ENCODE measurements at regions not wholly inside any gene's neighbourhood (a gene's known extent, or its start where the extent isn't known, plus 50 kb on each side); places are given as distances from the start of the nearest gene placed in this dataset.

DNA sequence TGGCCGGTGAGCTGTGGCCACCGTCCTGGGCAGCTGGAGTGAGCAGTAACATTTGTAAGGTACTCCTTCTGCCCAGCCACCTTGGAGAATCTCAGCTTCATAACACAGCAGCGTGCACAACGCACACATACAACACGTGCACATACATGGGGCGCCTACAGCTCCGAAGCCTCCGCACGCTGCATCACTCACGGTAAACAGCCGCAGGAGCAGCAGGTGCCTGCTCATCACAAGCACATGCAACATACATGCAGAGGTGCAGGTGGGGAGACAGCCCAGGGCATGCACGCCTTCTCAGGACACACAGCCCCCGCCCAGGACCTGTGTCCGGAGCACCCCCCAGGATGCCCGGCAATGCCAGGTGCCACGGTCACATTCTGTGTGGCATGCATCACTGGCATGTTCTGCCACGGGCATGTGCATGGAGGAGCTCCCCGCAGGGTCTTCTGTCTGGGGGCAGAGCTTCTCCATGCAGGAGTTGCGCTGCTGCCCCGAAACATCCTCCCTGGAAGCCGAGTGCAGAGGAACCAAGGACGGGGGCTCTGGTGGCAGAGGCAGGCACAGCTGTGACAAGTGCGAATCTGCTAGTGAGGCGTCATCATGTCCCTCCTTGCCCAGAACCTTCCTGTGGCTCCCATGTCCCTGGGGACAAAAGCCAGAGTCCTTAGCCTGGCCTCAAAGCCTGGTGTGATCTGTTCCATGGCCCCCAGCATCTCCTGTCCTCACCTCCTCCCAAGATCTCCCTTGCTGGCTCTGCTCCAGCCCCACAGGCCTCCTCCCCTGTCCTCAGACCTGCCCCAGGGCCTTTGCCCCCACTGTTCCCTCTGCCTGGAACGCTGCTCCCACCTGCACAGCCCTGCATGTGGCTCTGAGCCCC, 184.0 kb upstream of the GSE1 start:
- H3K4me3 ChIP-seq (ENCODE audit: low read length, poor library complexity, severe bottlenecking) = no peak overlapping the region
- H3K79me2 ChIP-seq (ENCODE audit: insufficient read depth, low read length) = no peaks in the 10 kb centered on the region
- no peak overlapping the region for H2AFZ ChIP-seq (ENCODE audit: low read length)
- H3F3A ChIP-seq (ENCODE audit: low read depth) = no peaks in the 10 kb centered on the region
- H3K9me2 ChIP-seq (replicated peaks; ENCODE audit: low read depth, low read length) = no peaks in the 10 kb centered on the region
- no peak for TF ChIP-seq EZH2phosphoT487 (IDR thresholded peaks at IDR 0.05; ENCODE audit: borderline replicate concordance)
- TF ChIP-seq, protein P1, sequence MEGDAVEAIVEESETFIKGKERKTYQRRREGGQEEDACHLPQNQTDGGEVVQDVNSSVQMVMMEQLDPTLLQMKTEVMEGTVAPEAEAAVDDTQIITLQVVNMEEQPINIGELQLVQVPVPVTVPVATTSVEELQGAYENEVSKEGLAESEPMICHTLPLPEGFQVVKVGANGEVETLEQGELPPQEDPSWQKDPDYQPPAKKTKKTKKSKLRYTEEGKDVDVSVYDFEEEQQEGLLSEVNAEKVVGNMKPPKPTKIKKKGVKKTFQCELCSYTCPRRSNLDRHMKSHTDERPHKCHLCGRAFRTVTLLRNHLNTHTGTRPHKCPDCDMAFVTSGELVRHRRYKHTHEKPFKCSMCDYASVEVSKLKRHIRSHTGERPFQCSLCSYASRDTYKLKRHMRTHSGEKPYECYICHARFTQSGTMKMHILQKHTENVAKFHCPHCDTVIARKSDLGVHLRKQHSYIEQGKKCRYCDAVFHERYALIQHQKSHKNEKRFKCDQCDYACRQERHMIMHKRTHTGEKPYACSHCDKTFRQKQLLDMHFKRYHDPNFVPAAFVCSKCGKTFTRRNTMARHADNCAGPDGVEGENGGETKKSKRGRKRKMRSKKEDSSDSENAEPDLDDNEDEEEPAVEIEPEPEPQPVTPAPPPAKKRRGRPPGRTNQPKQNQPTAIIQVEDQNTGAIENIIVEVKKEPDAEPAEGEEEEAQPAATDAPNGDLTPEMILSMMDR (conservative IDR thresholded peaks at IDR 0.05; ENCODE audit: low read length) = no peak
- H3K9me3 ChIP-seq (ENCODE audit: insufficient read depth, low read depth, low read length) = no peaks in the 10 kb centered on the region
- H3K4me1 ChIP-seq (ENCODE audit: insufficient read depth, low read length, poor library complexity, severe bottlenecking) = no peaks in the 10 kb centered on the region
- no peaks in the 10 kb centered on the region for H3K36me3 ChIP-seq (ENCODE audit: insufficient read depth, low read length)
- H3K27me3 ChIP-seq (ENCODE audit: insufficient read depth, low read length, poor library complexity, severe bottlenecking) = no peaks in the 10 kb centered on the region
- no peak overlapping the region for H3K4me2 ChIP-seq (ENCODE audit: low read depth, low read length, poor library complexity, severe bottlenecking)
- no peaks in the 10 kb centered on the region for H4K20me1 ChIP-seq (ENCODE audit: insufficient read depth, low read length, poor library complexity, severe bottlenecking)
- H3K9ac ChIP-seq (ENCODE audit: low read depth, low read length, poor library complexity, severe bottlenecking) = no peak overlapping the region

DNA sequence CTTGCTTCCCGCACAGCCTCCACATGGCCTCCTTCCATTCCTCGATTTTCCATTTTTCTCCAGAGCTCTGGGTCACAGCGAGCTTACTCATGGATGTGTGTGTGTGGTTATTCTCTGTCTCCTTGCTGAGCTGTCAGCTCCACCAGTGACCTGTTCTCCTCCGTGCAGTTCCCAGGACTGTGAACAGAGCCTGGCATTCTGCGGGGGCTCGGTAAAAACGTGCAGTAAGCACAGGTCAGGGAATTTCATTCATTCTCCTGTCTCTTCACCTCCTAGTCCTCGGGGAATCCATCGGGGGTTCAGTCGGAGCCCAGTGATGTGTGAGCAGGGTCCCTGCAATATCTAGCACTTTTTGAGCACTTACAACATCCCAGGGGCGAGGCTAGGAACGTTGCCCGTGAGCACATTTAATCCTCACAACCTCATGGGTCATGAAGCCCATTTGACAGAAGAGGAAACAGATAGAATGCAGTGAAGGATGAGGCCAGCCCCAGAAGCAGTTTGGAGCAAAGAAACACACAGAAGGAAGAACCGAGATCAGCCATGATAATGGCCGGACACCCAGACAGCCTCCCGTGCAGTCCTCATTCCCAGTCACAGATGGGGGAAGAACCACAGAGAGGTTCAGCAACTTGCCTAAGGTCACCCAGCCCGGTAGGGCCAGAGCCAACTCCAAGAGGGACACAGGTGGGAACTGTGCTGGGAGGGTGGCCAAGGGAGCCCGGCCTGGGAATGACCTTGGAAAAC, 183.2 kb upstream of the GSE1 start:
- peaks cover 4% of the 10 kb centered on the region for H3K4me1 ChIP-seq (ENCODE audit: insufficient read depth, low read length, poor library complexity, severe bottlenecking)
- no peak overlapping the region for H2AFZ ChIP-seq (ENCODE audit: low read length)
- H3K9ac ChIP-seq (ENCODE audit: low read depth, low read length, poor library complexity, severe bottlenecking) = no peak overlapping the region
- no peak overlapping the region for H3K4me3 ChIP-seq (ENCODE audit: low read length, poor library complexity, severe bottlenecking)
- TF ChIP-seq, protein P1 (conservative IDR thresholded peaks at IDR 0.05; ENCODE audit: low read length) = no peak
- no peak for TF ChIP-seq EZH2phosphoT487 (IDR thresholded peaks at IDR 0.05; ENCODE audit: borderline replicate concordance)
- H3K9me2 ChIP-seq (replicated peaks; ENCODE audit: low read depth, low read length) = no peaks in the 10 kb centered on the region
- H3F3A ChIP-seq (ENCODE audit: low read depth) = no peaks in the 10 kb centered on the region
- no peaks in the 10 kb centered on the region for H4K20me1 ChIP-seq (ENCODE audit: insufficient read depth, low read length, poor library complexity, severe bottlenecking)
- no peaks in the 10 kb centered on the region for H3K36me3 ChIP-seq (ENCODE audit: insufficient read depth, low read length)
- H3K27me3 ChIP-seq (ENCODE audit: insufficient read depth, low read length, poor library complexity, severe bottlenecking) = no peaks in the 10 kb centered on the region
- H3K9me3 ChIP-seq (ENCODE audit: insufficient read depth, low read depth, low read length) = no peaks in the 10 kb centered on the region
- no peak overlapping the region for H3K4me2 ChIP-seq (ENCODE audit: low read depth, low read length, poor library complexity, severe bottlenecking)
- H3K79me2 ChIP-seq (ENCODE audit: insufficient read depth, low read length) = no peaks in the 10 kb centered on the region

DNA sequence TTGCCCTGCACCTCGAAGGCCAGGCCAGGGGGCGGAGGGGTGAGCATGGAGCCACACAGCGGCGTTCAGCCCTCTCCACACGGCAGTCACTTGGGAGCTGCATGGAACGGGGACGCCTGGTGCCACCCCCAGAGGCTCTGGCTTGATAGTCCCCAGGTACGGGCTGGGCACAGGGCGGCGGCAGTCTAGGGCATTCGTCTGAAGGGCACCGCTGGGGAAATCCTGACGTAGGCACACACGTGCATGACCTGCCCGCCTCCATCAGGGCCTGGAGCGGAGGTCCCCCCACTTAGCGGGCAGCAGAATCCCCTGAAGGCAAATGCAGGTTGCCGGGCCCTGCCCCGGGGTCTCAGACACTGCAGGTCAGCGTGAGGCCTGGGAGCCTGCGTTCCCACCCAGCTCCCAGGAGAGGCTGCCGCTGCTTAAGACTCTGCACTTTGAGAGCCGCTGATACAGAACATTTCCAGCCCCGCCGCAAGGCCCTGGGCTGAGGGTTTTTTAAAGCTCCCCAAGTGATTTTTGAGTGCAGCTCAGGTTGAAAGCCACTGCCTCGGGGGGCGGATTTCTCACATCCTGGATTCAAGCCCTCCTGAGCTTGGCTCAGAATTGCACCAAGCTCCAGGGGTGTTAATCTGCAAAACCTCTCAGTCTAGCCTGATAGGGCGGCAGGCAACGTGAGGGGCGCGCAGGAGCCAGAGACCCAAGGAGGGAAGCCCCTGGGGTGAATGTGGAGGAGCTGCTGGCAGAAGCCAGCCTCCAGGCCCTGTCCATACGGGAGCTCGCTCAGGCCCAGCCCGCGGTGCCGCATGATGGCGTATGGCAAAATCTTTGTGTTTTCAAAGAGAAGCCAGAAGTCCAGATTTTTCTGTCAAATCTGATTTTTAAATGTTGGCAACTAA, 182.3 kb upstream of the GSE1 start:
- Histone ChIP-seq H2AFZ (ENCODE audit: low read length) (no peak overlapping the region), H3K79me2 (ENCODE audit: insufficient read depth, low read length) (no peaks in the 10 kb centered on the region), H3K9ac (ENCODE audit: low read depth, low read length, poor library complexity, severe bottlenecking) (no peak overlapping the region), H3K4me1 (ENCODE audit: insufficient read depth, low read length, poor library complexity, severe bottlenecking) (peaks cover 6% of the 10 kb centered on the region), H4K20me1 (ENCODE audit: insufficient read depth, low read length, poor library complexity, severe bottlenecking) (no peaks in the 10 kb centered on the region), H3K9me3 (ENCODE audit: insufficient read depth, low read depth, low read length) (no peaks in the 10 kb centered on the region), H3K4me2 (ENCODE audit: low read depth, low read length, poor library complexity, severe bottlenecking) (no peak overlapping the region), H3K27me3 (ENCODE audit: insufficient read depth, low read length, poor library complexity, severe bottlenecking) (no peaks in the 10 kb centered on the region), H3K9me2 (replicated peaks; ENCODE audit: low read depth, low read length) (no peaks in the 10 kb centered on the region), H3K36me3 (ENCODE audit: insufficient read depth, low read length) (no peaks in the 10 kb centered on the region), H3F3A (ENCODE audit: low read depth) (no peaks in the 10 kb centered on the region), H3K4me3 (ENCODE audit: low read length, poor library complexity, severe bottlenecking) (no peak overlapping the region)
- TF ChIP-seq, protein P1 (conservative IDR thresholded peaks at IDR 0.05; ENCODE audit: low read length) = no peak
- TF ChIP-seq EZH2phosphoT487 (IDR thresholded peaks at IDR 0.05; ENCODE audit: borderline replicate concordance) = no peak

Data from Loucy (cell line).